ENCODE measurements at regions not wholly inside any gene's neighbourhood (a gene's known extent, or its start where the extent isn't known, plus 50 kb on each side); places are given as distances from the start of the nearest gene placed in this dataset.

GRCh38 chr10:8398771-8399170, 344.3 kb downstream of the GATA3 start:
- TF ChIP-seq CTCF (IDR thresholded peaks at IDR 0.05; ENCODE audit: low read depth, low read length, missing input control) = no peak
- no peak for TF ChIP-seq EGR1 (IDR thresholded peaks at IDR 0.05; ENCODE audit: low read depth in 2 of 2)
- no peak for TF ChIP-seq RAD21 (IDR thresholded peaks at IDR 0.05)
- no peak for TF ChIP-seq JUND (IDR thresholded peaks at IDR 0.05)
- TF ChIP-seq ATF3 (IDR thresholded peaks at IDR 0.05) = no peak
